ENCODE measurements at regions not wholly inside any gene's neighbourhood (a gene's known extent, or its start where the extent isn't known, plus 50 kb on each side); places are given as distances from the start of the nearest gene placed in this dataset.

DNA sequence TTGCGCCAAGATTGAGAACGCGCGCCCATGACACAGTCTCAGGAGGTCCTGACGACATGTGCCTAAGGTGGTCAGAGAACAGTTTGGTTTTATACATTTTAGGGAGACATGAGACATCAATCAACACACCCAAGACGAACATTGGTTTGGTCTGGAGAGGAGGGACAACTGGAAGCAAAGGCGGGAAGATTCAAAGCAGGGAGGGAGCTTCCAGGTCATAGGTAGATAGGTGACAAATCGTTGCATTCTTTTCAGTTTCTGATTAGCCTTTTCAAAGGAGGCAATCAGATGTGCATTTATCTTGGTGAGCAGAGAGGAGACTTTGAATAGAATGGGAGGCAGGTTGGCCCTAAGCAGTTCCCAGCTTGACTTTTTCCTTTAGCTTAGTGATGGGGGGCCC, 828.4 kb upstream of the DPPA4 start:
- no peak for DNase-seq (ENCODE audit: low spot score)
- Histone ChIP-seq H3K27me3 (replicated peaks; ENCODE audit: insufficient read depth, low read depth, low read length, poor library complexity) (no peaks in the 10 kb centered on the region), H3K27ac (ENCODE audit: low read depth, low read length, poor library complexity, severe bottlenecking) (no peak overlapping the region), H3K36me3 (ENCODE audit: insufficient read depth, low read length, poor library complexity, severe bottlenecking) (no peaks in the 10 kb centered on the region), H3K4me1 (ENCODE audit: insufficient read depth, low read length, poor library complexity, severe bottlenecking) (peaks cover 3% of the 10 kb centered on the region), H3K9me3 (ENCODE audit: low read depth, low read length, poor library complexity, severe bottlenecking) (no peaks in the 10 kb centered on the region), H3K4me3 (ENCODE audit: low read depth, low read length, poor library complexity, severe bottlenecking) (no peak overlapping the region)
- no TSS peak for BruUV-seq (replicated peaks)
- ChIA-PET CTCF (no interaction called here), POLR2A (ENCODE audit: low non-redundant PET) (no interaction called here)
- TF ChIP-seq EZH2 (IDR thresholded peaks at IDR 0.05; ENCODE audit: borderline replicate concordance, low read depth, low read length, poor library complexity, severe bottlenecking) (no peak), CTCF (conservative IDR thresholded peaks at IDR 0.05; ENCODE audit: low read depth, low read length) (no peak)
- intact Hi-C loops (cut with micrococcal nuclease; ENCODE audit: unreplicated experiment) = no loop called here

- ChIA-PET POLR2A (ENCODE audit: low non-redundant PET) (no interaction called here), CTCF (no interaction called here)
- intact Hi-C loops (cut with micrococcal nuclease; ENCODE audit: unreplicated experiment) = no loop called here
- no TSS peak for BruUV-seq (replicated peaks)
- H3K4me1 ChIP-seq (ENCODE audit: insufficient read depth, low read length, poor library complexity, severe bottlenecking) = peaks cover 3% of the 10 kb centered on the region
- peak; percentile 51 for DNase-seq (ENCODE audit: low spot score)
- TF ChIP-seq CTCF (conservative IDR thresholded peaks at IDR 0.05; ENCODE audit: low read depth, low read length) (no peak), EZH2 (IDR thresholded peaks at IDR 0.05; ENCODE audit: borderline replicate concordance, low read depth, low read length, poor library complexity, severe bottlenecking) (no peak)
- H3K36me3 ChIP-seq (ENCODE audit: insufficient read depth, low read length, poor library complexity, severe bottlenecking) = no peaks in the 10 kb centered on the region
- H3K27ac ChIP-seq (ENCODE audit: low read depth, low read length, poor library complexity, severe bottlenecking) = no peak overlapping the region
- H3K27me3 ChIP-seq (replicated peaks; ENCODE audit: insufficient read depth, low read depth, low read length, poor library complexity) = no peaks in the 10 kb centered on the region
- H3K4me3 ChIP-seq (ENCODE audit: low read depth, low read length, poor library complexity, severe bottlenecking) = no peak overlapping the region
- H3K9me3 ChIP-seq (ENCODE audit: low read depth, low read length, poor library complexity, severe bottlenecking) = no peaks in the 10 kb centered on the region
These were observed 829.4 kb upstream of the DPPA4 start for GRCh38 chr3:110166791-110167190.

DNA sequence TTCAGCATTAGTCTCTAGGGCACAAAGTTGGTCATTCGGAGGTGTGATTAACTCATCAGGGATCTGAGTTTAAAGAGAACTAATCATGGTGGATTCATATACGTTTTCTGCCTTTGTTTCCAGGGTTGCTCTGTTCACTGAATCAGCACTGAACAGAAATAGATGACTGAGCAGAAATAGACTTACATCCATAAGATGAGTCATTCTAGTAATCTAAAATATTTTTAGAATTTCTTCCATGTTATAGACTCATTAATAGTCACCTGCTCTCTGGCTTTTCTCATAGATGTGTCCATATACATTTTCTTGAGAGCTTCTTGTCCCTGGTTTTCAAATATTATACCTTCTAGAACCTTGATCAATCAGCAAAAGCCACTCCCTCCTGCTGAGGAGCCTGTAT, 837.6 kb upstream of the DPPA4 start:
- no peaks in the 10 kb centered on the region for H3K36me3 ChIP-seq (ENCODE audit: insufficient read depth, low read length, poor library complexity, severe bottlenecking)
- DNase-seq (ENCODE audit: low spot score) = no peak
- intact Hi-C loops (cut with micrococcal nuclease; ENCODE audit: unreplicated experiment) = no loop called here
- H3K27me3 ChIP-seq (replicated peaks; ENCODE audit: insufficient read depth, low read depth, low read length, poor library complexity) = no peaks in the 10 kb centered on the region
- TF ChIP-seq EZH2 (IDR thresholded peaks at IDR 0.05; ENCODE audit: borderline replicate concordance, low read depth, low read length, poor library complexity, severe bottlenecking) = no peak
- TF ChIP-seq CTCF (conservative IDR thresholded peaks at IDR 0.05; ENCODE audit: low read depth, low read length) = no peak
- H3K27ac ChIP-seq (ENCODE audit: low read depth, low read length, poor library complexity, severe bottlenecking) = no peak overlapping the region
- no TSS peak for BruUV-seq (replicated peaks)
- POLR2A ChIA-PET (ENCODE audit: low non-redundant PET) = no interaction called here
- H3K4me3 ChIP-seq (ENCODE audit: low read depth, low read length, poor library complexity, severe bottlenecking) = no peak overlapping the region
- no peaks in the 10 kb centered on the region for H3K4me1 ChIP-seq (ENCODE audit: insufficient read depth, low read length, poor library complexity, severe bottlenecking)
- H3K9me3 ChIP-seq (ENCODE audit: low read depth, low read length, poor library complexity, severe bottlenecking) = no peaks in the 10 kb centered on the region
- CTCF ChIA-PET = no interaction called here

Data from A673 (cell line).